ENCODE measurements at regions not wholly inside any gene's neighbourhood (a gene's known extent, or its start where the extent isn't known, plus 50 kb on each side); places are given as distances from the start of the nearest gene placed in this dataset.

- TF ChIP-seq POLR2A (IDR thresholded peaks at IDR 0.05) (no peak), CTCF (IDR thresholded peaks at IDR 0.05) (no peak)
Observed at GRCh38 chr13:105213512-105213911, 1322.0 kb downstream of the EFNB2 start.

All from lower leg skin (tissue), 3 donors.